Chondrocyte (in vitro differentiated cells): ENCODE measurements at regions not wholly inside any gene's neighbourhood (a gene's known extent, or its start where the extent isn't known, plus 50 kb on each side); places are given as distances from the start of the nearest gene placed in this dataset.
"Not testable (repeated sequence)": the region's sequence is repeated elsewhere in the genome, so short reads cannot be mapped to it uniquely, and the experiment has no call there.

ENCODE experiments used
- DNase-seq: peaks from one replicate; pipeline ENCODE4 v3.0.0; 2021; ENCODE audit warnings: mixed read lengths, low spot score
- H3K27ac Mint-ChIP-seq: one replicate; pipeline ENCODE4 v1.8.0; 2021; ENCODE audit warnings: mild to moderate bottlenecking, moderate library complexity, mixed read lengths; ENCODE audit not compliant: unreplicated experiment
- H3K27me3 Mint-ChIP-seq: 2 replicates; pipeline ENCODE4 v1.8.0; 2021; ENCODE audit warnings: low read depth, mixed read lengths
- H3K36me3 Mint-ChIP-seq: 2 replicates; pipeline ENCODE4 v1.8.0; 2021; ENCODE audit warnings: low read depth, mixed read lengths
- H3K4me1 Mint-ChIP-seq: 2 replicates; pipeline ENCODE4 v1.8.0; 2021; ENCODE audit warnings: low read depth, mild to moderate bottlenecking, mixed read lengths
- H3K4me3 Mint-ChIP-seq: one replicate; pipeline ENCODE4 v1.8.0; 2021; ENCODE audit warnings: mild to moderate bottlenecking, moderate library complexity, mixed read lengths; ENCODE audit not compliant: unreplicated experiment
- H3K9me3 Mint-ChIP-seq: 2 replicates; pipeline ENCODE4 v1.8.0; 2021; ENCODE audit warnings: low read depth, mixed read lengths
- TF ChIP-seq, protein P1 (sequence below): fragments of 200-600 bp; sonication (generic); IDR thresholded peaks from 2 replicates; pipeline ENCODE4 v1.5.0; 2021; ENCODE audit warnings: antibody characterized with exemption, mild to moderate bottlenecking, moderate library complexity

- no peak overlapping the region for H3K27ac Mint-ChIP-seq
- TF ChIP-seq, protein P1, sequence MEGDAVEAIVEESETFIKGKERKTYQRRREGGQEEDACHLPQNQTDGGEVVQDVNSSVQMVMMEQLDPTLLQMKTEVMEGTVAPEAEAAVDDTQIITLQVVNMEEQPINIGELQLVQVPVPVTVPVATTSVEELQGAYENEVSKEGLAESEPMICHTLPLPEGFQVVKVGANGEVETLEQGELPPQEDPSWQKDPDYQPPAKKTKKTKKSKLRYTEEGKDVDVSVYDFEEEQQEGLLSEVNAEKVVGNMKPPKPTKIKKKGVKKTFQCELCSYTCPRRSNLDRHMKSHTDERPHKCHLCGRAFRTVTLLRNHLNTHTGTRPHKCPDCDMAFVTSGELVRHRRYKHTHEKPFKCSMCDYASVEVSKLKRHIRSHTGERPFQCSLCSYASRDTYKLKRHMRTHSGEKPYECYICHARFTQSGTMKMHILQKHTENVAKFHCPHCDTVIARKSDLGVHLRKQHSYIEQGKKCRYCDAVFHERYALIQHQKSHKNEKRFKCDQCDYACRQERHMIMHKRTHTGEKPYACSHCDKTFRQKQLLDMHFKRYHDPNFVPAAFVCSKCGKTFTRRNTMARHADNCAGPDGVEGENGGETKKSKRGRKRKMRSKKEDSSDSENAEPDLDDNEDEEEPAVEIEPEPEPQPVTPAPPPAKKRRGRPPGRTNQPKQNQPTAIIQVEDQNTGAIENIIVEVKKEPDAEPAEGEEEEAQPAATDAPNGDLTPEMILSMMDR, result no peak
- peaks cover 15% of the 10 kb centered on the region for H3K27me3 Mint-ChIP-seq
- no peaks in the 10 kb centered on the region for H3K9me3 Mint-ChIP-seq
- H3K36me3 Mint-ChIP-seq, result peaks cover 2% of the 10 kb centered on the region
- no peaks in the 10 kb centered on the region for H3K4me1 Mint-ChIP-seq
- no peak overlapping the region for H3K4me3 Mint-ChIP-seq
- no peak for DNase-seq
Observed at GRCh38 chr20:25991051-25991755, 294.6 kb upstream of the ZNF337 start.

- H3K27me3 Mint-ChIP-seq, result peaks cover 15% of the 10 kb centered on the region
- not testable (repeated sequence) for H3K4me1 Mint-ChIP-seq, H3K9me3 Mint-ChIP-seq, H3K27ac Mint-ChIP-seq, H3K36me3 Mint-ChIP-seq, DNase-seq, H3K4me3 Mint-ChIP-seq
Observed at GRCh38 chr20:25989686-25990085, 293.0 kb upstream of the ZNF337 start.

GRCh38 chr20:25989196-25989595 is 292.5 kb upstream of the ZNF337 start:
- H3K27ac Mint-ChIP-seq, result no peak overlapping the region
- H3K36me3 Mint-ChIP-seq, result peaks cover 2% of the 10 kb centered on the region
- TF ChIP-seq, protein P1, result no peak
- no peak for DNase-seq
- H3K4me1 Mint-ChIP-seq, result no peaks in the 10 kb centered on the region
- no peak overlapping the region for H3K4me3 Mint-ChIP-seq
- H3K9me3 Mint-ChIP-seq, result no peaks in the 10 kb centered on the region
- H3K27me3 Mint-ChIP-seq, result peaks cover 14% of the 10 kb centered on the region

DNA sequence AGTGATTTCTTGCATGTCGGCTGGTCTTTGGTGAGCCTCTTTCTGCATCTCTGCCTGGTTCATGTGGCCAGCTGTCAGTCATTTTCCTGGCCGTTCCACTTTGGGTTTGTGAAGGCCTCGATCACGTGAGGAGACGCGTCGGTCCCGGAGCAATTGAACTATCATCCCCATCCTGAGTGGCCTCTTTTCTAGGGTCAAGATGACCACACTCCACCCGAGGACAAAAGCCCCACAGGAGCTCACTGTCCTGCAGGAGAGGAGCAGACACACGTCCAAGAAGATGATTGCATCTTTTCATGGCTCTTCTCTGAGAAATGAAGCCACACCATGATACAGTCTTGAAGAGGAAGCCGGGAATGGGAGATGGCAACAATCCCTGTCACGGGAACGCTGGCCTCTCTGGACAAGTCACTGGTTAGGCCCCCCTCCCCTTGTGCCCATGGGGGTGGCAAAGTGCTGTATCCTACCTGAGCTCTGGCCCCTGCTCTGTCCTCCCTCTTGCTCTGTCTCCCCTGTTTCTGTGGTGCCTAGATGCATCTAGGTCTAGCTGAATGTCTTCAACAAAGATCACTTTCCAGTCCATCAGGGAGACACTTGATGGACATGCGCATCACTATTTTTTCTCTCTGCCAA is 291.4 kb upstream of the ZNF337 start:
- not testable (repeated sequence) for H3K27me3 Mint-ChIP-seq, H3K4me1 Mint-ChIP-seq, H3K36me3 Mint-ChIP-seq, H3K4me3 Mint-ChIP-seq, H3K9me3 Mint-ChIP-seq, H3K27ac Mint-ChIP-seq, DNase-seq

GRCh38 chr20:25987073-25987927 is 290.6 kb upstream of the ZNF337 start:
- TF ChIP-seq, protein P1, result peak; percentile 22
- Mint-ChIP-seq H3K27ac (no peak overlapping the region), H3K9me3 (no peaks in the 10 kb centered on the region), H3K4me3 (peak overlapping the region; percentile 60), H3K36me3 (peaks cover 2% of the 10 kb centered on the region), H3K4me1 (no peaks in the 10 kb centered on the region), H3K27me3 (peaks cover 5% of the 10 kb centered on the region)
- no peak for DNase-seq

GRCh38 chr20:25985597-25985996 is 288.9 kb upstream of the ZNF337 start:
- no peak overlapping the region for H3K4me3 Mint-ChIP-seq
- no peak for DNase-seq
- H3K27me3 Mint-ChIP-seq, result no peaks in the 10 kb centered on the region

More at GRCh38 chr20:25985597-25985996, 288.9 kb upstream of the ZNF337 start:
- Mint-ChIP-seq H3K9me3 (no peaks in the 10 kb centered on the region), H3K4me1 (no peaks in the 10 kb centered on the region), H3K36me3 (no peaks in the 10 kb centered on the region), H3K27ac (no peak overlapping the region)
- TF ChIP-seq, protein P1, result no peak
